Activated CD4-positive, alpha-beta T cell treated with anti-CD3 and anti-CD28 coated beads, Interleukin-2, amount 50 U/mL, for 1 hour (primary cell): ENCODE measurements at regions not wholly inside any gene's neighbourhood (a gene's known extent, or its start where the extent isn't known, plus 50 kb on each side); places are given as distances from the start of the nearest gene placed in this dataset.
"Not testable (repeated sequence)": the region's sequence is repeated elsewhere in the genome, so short reads cannot be mapped to it uniquely, and the experiment has no call there.

Experiments used
- DNase-seq: peaks from one replicate; pipeline ENCODE4 v3.0.0-alpha.2; 2020

DNA sequence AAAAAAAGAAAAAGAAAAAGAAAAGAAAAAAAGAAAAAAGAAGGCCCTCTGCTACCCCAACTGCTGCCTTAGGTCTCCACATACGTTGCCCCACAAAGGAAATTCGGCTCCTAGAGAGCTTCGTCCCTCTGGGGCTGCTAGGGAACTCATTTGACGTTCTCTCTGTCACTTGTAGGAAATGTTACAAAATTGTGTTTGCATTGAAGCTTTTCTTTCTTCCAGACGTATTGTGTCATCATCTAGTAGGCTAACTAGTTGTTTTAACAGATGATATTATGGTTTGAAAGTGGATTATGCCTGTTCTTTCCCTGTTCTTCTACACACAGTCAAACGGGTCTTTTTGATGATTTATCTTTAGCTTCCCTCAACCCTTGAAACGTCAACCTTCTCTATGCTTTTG is 125.3 kb downstream of the BDH1 start:
- DNase-seq, result no peak

DNA sequence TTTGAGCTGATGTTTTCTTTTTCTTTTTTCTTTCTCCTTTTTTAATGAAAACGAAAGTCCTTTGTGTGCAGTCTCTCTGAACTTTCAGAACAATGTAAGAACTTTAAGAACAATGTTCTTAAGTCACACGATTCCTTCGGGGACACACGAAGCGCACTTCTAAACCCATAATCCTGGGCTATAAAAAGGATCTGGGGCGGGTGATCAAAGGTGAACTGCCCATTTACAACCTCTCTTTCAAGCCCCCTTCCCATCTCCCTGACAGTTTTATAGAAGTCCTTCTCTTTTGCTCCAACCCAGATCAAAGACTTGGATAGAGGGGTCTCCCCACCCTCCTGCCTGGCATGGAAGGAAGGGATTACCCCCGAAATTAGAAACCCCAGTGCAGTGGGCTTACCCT is 126.8 kb downstream of the BDH1 start:
- DNase-seq, result no peak

DNA sequence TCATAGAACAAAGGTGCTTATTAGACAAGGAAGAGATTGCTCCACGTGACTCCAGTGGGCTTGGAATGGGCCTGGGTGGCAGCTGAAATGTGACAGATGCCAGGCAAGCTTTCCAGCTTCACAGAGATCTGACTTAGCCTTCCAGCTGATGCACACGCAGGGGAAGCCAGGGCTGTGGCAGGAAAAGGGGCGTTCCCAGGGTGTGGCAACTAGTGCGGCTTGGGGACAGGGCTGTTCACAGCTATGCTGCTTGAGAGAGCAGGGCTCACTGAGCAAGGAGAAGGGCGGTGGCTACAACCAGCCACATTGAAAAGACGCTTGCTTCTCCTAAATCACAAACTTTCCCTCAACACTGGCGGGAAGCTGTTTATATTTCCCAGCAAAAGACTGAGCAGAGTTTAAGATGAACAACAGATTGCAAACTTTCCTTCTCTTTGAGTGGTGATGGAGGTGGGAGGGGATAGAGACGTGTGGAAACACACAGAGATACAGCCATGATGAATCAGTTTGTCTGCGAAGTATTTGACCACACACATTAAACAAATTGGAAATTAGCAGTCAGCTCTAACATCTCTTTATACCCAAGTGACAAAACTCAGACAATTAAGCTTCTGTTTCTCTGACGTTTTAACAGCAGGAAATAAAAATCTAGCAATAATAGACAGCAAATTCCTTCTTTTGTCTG is 127.5 kb downstream of the BDH1 start:
- DNase-seq, result peak; percentile 27

DNA sequence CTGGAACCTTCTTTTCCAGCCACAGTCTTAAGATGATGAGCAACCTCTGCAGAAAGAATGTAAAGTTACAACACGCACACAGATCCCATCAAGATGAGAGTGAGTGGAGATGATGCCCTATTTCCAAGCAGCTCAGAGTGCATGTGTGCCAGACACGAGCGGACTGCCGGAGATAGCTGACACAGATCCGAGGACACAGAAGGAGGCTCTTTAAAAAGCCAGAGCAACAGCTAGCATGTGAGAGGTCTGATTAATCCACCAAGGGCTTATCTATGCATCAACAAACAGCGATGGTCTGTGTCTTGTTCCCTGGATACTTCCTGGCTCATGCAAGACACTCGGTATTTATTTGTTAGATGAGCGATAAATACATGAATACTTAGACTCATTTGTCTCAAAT is 128.6 kb upstream of the DLG1 start:
- no peak for DNase-seq

DNA sequence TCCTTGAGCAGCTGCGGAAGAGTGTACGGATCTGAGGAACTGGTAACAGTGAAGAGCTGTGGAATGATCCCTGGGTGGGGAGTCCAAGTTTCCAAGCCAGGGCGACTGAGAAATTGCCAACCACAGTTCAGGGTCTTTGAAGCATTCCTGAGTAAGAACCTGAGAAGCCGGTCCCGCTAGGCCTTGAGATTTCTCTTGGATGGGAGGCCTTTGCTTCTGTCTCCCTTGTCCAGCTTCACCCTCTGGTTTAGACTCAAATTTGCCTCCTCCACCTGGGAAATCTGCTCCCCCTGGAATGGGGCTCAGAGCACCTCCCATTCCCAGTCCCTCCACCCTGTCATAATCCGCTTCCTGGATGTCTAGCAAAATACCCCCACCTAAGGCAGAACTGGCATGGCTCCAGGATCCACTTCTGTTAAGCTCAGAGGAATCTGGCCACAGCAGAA is 127.7 kb upstream of the DLG1 start:
- no peak for DNase-seq

DNA sequence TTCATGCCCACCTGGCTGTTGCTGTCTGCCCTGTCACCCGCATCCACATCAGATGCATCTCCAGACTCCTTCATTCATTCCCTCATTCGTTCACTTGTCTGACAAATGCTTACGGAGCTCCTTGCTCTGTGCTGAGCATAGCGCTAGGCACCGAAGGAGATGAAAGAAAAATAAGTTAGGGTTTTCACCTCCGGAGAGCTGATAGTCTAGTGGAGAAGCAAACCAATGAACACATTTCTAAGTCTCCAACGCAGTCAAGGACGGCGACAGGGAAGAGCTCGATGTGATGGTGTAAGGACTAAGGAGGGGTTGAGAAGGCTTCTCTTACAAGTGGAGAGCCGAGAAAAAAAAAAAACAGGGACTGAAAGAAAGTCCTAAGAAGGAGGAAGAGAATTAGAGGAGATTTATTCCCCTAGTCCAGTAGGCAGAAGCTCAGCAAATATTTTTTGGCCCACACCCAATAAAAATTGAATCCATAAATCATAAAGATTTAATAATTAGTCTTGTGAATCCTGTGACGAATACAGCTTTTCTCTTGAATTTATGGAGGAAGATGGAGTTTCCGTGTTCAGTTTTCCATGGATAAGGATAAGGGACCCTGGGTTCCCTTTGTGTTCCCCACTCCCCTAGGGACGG is 127.2 kb upstream of the DLG1 start:
- no peak for DNase-seq

DNA sequence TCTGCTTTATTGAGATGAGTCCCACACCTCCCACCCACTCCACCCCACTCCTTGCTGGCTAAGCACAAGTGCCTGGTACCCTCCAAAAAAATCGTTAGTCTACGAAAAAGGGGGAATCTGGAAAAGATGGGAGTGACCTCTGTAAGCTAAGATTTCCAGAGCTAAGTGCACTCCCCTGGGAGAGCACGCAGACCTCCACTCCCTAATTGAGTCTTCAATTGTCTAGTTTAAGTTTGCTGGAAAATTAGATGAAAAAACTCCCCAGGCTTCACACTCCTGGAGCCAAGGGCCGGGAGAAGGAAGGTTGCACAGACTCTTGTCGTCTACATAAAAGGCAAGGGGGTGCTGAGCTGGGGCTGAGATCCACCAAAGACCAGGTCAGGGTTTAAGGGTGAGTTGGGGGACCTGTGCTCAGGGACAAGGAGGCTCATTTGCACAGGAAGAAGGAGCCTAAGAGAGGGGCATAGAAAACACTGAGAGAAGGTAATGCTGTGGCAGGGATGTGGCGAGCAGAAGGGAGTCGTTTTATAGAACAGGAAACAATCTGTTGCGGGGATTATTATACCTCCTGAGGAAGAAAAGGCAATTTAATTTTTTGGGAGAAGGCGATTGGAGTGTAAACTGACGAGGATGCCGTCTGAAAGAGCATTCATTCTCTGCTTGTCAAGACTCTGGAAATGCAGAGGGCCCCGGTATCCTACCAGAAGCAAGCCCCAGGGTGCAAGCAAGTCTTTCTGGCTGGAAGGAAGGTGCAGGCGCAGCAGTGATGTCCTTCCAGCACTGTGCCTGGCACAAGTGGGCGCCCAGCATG is 126.5 kb upstream of the DLG1 start:
- no peak for DNase-seq

DNA sequence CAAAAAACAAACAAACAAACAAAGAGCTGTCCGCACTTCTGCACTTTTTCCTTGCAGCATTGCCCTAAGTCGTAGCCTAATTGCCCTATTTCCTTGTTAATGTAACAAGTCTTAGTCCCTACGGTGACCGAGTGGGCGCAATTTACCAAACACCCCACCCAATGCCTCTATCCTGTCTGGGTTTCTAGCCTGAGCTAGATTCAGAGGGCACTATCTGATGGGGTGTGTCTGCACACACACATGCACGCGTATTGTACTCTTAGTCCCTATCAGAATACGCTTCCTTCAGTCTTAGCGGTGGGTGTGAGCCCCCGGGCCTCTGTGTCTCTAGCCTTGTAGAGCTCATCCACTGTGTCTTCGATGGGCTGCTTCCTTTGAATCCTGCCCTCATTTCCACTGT is 125.9 kb upstream of the DLG1 start:
- no peak for DNase-seq

DNA sequence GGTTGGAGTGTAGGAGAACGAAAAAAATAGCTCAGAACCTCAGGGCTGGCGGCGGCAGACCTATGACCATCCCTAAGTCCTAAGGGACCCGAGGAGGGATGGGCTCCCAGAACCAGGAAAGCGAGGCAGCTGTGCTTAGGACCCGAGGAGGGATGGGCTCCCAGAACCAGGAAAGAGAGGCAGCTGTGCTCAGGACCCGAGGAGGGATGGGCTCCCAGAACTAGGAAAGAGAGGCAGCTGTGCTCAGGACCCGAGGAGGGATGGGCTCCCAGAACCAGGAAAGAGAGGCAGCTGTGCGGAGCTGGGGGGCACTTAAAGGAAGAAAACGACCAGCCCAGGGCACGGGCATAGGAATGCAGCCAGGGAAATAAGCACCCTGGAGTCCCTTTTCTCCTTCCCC is 125.0 kb upstream of the DLG1 start:
- DNase-seq, result no peak

DNA sequence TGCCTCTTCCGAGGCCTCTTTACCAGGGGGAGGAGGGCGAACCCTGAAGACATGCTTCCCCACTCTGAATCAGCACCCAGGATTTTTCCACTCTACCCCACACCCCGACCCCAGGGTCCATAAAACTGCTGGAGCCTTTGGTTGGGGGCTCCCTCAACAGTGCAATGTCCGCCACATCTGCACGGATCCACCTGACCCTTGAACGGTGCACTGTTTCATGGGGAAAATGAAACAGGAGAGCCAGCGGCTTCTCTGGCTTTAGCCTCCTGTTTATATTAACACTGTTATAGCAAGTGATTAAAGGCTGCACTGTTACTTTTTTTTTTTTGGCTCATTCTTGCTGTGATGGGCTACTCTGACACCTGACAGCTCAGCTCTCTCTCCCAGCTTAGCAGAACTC is 124.1 kb upstream of the DLG1 start:
- DNase-seq, result no peak

DNA sequence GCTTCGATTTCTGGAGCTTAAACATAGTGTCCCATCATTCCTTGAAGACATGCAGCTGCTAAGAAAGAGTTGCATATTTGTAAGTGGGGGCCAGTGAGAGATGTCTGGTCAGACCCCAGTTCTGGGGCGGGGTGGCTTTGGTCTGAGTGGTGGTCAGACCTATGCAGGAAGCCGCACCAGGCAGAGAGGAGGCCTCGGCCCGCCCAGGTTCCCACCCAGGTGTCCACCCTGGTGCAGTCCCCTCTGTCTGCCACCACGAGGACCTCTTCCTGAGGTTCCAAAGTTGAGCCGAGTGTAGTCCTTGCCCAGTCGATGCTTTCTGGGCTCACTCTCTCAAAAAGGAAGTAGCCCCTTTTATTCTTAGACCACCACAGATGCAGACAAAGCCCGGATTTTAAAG is 122.6 kb upstream of the DLG1 start:
- DNase-seq, result no peak

DNA sequence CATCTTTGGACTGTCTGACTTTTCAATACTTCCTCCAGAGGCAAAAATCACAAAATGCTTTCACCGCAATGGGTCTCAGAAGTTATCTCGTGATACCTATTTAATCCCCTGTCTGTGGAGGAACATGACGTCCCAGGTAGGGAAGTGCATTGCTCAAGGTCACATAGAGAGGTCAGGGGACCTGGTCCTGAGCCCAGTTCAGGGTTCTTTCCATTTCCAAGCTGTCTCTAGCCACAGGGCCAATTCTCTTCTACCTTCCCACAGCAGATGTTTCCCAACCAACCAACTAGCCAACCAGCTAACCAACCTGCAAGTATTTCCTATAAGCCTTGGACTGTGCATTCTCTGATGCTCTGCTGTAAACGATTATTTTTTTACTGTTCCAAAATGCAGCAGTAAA is 122.2 kb upstream of the DLG1 start:
- DNase-seq, result no peak

DNA sequence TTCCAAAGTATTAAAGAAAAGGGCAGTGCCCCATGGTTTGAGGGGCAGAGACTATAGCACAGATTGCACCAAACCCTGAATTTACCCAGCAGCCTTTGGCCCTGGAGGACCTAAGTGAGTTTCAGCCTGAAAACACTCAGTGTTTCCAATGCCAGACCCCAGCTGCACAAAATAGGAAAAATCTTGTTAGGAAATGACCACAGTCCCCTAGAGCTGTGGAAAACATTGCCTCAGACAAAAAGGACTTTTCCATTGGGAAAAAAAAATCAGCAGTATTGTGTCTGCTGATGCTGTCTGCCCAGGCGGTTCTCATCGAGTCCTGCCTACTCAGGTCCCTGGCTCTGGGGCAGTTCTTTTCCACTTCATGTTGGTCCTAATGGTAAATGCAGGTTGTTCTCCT is 121.7 kb upstream of the DLG1 start:
- no peak for DNase-seq

DNA sequence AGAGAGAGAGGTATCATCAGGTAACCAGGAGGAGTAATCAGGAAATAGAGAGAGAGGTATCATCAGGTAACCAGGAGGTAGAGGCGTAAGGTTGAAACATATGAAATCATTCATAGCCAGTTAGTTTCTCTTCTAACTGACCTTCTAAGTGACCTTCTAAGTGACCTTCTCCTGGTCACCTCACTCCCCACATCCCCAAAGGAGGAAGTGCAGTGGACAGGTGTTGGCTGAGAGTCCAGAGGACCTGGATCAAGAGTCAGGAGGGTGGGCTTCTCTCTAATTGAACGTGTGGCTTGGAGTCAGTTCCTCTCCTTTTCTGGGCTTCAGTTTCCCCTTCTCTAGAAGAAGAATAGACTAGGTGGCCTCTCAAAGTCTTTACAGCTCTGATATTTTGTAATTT is 121.3 kb upstream of the DLG1 start:
- DNase-seq, result no peak

DNA sequence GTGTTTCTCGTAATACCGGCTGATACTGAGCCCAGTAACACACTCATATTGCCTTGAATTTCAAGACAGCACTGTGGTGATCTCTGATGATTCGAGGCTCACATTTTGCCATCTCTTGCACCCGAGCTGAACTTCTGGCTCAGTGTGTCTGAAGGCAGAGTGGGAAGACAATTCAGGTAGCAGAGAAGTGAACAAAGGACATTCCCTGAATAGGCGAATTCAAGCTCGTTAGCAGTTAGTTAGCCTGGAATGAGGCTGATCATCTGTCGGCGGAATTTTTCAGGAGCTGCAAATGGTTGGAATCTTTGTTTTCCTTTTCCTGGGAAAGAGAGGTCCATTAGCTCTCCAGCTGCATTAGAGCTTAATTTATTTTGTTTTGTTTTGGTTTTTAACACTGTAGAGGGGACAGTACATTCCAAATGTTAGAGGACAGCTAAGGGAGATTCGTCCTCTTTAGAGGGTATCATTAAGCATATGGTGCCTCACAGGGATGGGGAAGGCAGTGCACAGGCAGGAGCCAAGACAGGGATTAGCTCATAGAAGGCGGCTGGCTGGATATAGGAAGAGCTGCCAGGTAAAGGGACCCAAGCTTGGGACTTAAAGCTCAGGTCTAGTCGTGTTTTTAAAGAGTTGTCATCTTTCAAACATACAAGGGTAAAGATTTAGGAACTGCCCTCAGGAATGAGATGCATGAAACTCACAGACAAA is 119.7 kb upstream of the DLG1 start:
- no peak for DNase-seq

DNA sequence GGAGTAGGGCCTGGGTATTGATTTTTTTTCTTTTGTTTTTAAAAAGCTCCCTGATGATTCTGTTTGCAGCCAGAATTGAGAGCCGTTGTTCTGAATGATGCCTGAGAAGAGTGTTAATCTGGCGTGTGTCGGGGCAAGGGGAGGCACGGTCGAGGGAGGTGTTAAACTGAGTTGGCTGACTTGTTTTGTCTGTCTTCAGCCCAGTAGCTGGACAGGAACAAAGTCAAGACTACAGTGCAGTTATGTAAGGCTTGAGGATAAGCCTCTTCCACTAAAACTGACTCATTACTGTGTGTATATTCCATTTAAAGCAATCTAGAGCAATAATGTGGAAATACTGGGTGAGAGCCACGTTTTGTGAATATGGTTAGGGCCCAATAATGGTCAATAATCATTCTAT is 119.0 kb upstream of the DLG1 start:
- no peak for DNase-seq

DNA sequence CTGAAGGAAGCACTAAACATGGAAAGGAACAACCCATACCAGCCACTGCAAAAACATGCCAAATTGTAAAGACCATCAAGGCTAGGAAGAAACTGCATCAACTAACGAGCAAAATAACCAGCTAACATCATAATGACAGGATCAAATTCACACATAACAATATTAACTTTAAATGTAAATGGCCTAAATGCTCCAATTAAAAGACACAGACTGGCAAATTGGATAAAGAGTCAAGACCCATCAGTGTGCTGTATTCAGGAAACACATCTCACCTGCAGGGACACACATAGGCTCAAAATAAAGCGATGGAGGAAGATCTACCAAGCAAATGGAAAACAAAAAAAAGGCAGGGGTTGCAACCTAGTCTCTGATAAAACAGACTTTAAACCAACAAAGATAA is 113.5 kb upstream of the DLG1 start:
- not testable (repeated sequence) for DNase-seq

DNA sequence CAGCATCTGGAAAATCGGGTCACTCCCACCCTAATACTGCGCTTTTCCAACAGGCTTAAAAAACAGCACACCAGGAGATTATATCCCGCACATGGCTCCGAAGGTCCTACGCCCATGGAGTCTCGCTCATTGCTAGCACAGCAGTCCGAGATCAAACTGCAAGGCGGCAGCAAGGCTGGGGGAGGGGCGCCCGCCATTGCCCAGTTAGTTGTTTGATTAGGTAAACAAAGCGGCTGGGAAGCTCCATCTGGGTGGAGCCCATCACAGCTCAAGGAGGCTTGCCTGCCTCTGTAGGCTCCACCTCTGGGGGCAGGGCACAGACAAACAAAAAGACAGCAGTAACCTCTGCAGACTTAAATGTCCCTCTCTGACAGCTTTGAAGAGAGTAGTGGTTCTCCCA is 111.8 kb upstream of the DLG1 start:
- not testable (repeated sequence) for DNase-seq

DNA sequence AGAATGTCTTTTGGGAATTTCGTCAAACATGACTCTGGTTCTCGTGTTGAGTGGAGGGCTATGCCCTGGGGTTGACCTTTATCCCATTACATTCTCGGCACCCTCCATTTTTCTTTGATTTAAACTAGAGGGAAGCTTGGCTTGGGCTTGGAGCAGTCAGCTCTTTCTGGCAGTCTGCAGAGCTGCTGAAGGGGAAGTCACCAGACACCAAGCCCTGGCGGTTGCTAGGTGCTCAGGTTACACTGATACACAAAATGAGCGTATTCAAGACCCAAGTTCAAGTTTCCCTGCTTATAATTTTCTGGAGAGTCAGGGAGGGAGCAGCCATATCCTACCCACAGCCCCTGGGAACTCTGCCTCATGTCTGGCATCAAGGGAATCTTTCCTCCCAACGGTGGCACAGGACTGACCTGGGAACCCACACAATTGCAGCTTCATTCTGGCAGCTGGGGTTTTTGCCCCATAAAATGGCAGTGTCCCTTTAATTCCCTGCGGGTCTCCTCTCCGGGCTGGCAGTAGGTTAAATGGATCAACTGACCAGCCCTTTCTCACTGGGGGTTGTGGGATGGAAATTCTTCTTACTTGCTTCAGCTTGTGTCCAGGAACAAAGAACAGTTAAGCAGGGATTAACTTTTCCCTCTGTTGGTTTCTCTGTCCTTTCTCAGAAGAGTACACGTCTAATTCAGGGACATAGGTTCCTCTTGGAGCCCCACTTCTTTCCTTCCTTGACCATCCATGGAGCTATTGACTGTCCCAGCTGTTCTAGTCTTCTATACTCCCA is 110.0 kb upstream of the DLG1 start:
- DNase-seq, result no peak

DNA sequence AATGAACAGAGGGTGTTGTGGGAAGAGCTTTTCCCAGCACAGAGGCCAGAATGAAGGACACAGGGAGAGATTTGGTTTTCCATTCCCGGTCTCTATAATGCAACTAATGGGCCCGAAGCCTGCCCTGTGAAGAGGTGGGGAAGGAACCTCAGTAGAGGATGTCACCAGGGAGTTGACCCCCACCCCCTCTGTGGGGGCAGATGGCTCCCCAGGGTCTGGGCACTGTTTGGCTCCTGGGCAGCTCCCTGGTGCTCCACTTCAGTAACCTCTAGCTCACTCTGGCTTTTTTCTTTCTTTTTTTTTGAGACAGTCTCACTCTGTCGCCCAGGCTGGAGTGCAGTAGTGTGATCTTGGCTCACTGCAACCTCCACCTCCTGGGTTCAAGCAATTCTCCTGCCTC is 109.1 kb upstream of the DLG1 start:
- DNase-seq, result no peak

DNA sequence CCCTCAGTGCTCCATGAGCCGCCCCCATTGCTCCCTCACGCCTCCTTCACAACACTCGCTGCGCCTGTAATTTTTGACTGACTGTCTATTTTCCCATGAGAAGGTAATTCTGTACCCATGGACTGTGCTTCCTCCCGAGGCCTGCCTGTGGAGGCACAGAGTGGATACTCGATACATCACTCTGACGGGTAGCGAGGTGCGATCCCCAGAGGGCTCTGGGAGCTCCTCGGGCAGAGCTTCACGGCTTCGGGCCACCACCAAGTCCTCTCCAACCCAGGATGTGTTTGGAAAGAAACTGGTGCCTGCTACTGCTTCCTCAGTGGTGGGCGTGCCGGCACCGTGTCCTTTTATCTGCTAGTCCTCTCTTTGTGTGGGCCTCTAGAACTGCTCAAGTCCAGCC is 108.6 kb upstream of the DLG1 start:
- DNase-seq, result no peak

DNA sequence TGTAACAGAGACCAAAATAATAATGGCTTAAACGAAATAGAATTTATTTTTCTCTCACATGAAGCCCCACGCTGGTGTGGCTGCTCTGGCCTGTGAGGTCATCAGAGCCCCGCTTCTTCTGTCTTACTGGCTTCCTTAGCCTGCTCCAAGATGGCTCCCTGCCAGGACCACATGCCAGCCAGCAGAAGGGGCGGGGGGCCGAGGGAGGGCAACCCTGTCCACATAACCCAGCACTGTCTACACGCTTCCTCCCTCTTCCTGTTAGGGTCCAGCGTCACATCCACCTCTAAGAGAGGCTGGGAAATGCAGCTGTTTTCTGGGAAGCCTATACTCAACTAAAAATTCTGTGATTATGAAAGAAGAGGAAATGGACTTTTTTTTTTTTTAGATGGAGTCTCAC is 107.9 kb upstream of the DLG1 start:
- DNase-seq, result no peak

DNA sequence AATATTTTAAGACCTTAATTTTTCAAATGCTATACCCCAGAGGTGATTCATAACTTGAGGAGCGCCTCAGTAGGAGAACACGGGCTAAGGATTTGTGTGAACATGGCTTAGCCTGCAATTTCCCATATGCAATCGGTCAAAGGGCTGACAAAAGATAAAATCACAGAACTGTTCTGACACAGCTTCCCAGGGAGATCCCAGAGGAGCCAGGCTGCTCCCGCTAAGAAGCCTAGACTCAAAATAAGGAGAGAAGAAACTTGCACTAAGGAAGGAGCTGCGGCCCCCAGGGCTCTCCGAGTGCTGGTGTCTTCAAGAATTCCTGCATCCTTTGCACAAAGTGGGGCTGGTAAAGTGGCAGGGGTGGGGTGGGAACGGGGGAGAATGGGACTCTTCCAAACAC is 106.3 kb upstream of the DLG1 start:
- no peak for DNase-seq
